Progenitor cell of endocrine pancreas (in vitro differentiated cells): ENCODE measurements at regions not wholly inside any gene's neighbourhood (a gene's known extent, or its start where the extent isn't known, plus 50 kb on each side); places are given as distances from the start of the nearest gene placed in this dataset.

ENCODE experiments used
- DNase-seq: peaks from one replicate; pipeline ENCODE4 v3.0.0; 2021; ENCODE audit warnings: low spot score; ENCODE audit not compliant: unreplicated experiment
- H3K27ac Mint-ChIP-seq: 2 replicates; pipeline ENCODE4 v1.8.0; 2021; ENCODE audit warnings: mild to moderate bottlenecking, moderate library complexity, mixed read lengths
- H3K27me3 Mint-ChIP-seq: 2 replicates; pipeline ENCODE4 v1.8.0; 2021; ENCODE audit warnings: mixed read lengths
- H3K36me3 Mint-ChIP-seq: 2 replicates; pipeline ENCODE4 v1.8.0; 2022; ENCODE audit warnings: mixed read lengths; ENCODE audit not compliant: insufficient read depth
- H3K4me1 Mint-ChIP-seq: 2 replicates; pipeline ENCODE4 v1.8.0; 2021; ENCODE audit warnings: low read depth, mixed read lengths
- H3K4me3 Mint-ChIP-seq: 2 replicates; pipeline ENCODE4 v1.8.0; 2021; ENCODE audit warnings: low read depth, mild to moderate bottlenecking, moderate library complexity, mixed read lengths
- H3K9me3 Mint-ChIP-seq: 2 replicates; pipeline ENCODE4 v1.8.0; 2021; ENCODE audit warnings: low read depth, mixed read lengths
- CTCF ChIP-seq: fragments of 200-600 bp; sonication (generic); IDR thresholded peaks from one replicate; pipeline ENCODE4 v1.5.0; 2021; ENCODE audit warnings: antibody characterized with exemption, mild to moderate bottlenecking; ENCODE audit not compliant: unreplicated experiment

GRCh38 chr4:57544811-57545654, 434.8 kb upstream of the IGFBP7 start:
- Mint-ChIP-seq H3K36me3 (no peaks in the 10 kb centered on the region), H3K27ac (no peak overlapping the region), H3K9me3 (no peaks in the 10 kb centered on the region), H3K27me3 (no peaks in the 10 kb centered on the region), H3K4me1 (no peaks in the 10 kb centered on the region), H3K4me3 (no peak overlapping the region)
- TF ChIP-seq CTCF: no peak
- DNase-seq: no peak

GRCh38 chr4:57504797-57505530, 394.8 kb upstream of the IGFBP7 start:
- H3K27ac Mint-ChIP-seq: no peak overlapping the region
- no peak for TF ChIP-seq CTCF
- no peak overlapping the region for H3K4me3 Mint-ChIP-seq
- no peaks in the 10 kb centered on the region for H3K27me3 Mint-ChIP-seq
- DNase-seq: no peak
- no peaks in the 10 kb centered on the region for H3K9me3 Mint-ChIP-seq
- H3K4me1 Mint-ChIP-seq: peaks cover 10% of the 10 kb centered on the region
- no peaks in the 10 kb centered on the region for H3K36me3 Mint-ChIP-seq

GRCh38 chr4:57504139-57504538, 394.0 kb upstream of the IGFBP7 start:
- peaks cover 10% of the 10 kb centered on the region for H3K4me1 Mint-ChIP-seq
- no peak for DNase-seq
- no peaks in the 10 kb centered on the region for H3K36me3 Mint-ChIP-seq
- no peaks in the 10 kb centered on the region for H3K27me3 Mint-ChIP-seq
- TF ChIP-seq CTCF: no peak
- H3K27ac Mint-ChIP-seq: no peak overlapping the region
- no peak overlapping the region for H3K4me3 Mint-ChIP-seq
- H3K9me3 Mint-ChIP-seq: no peaks in the 10 kb centered on the region

- DNase-seq: no peak
- Mint-ChIP-seq H3K27me3 (no peaks in the 10 kb centered on the region), H3K9me3 (no peaks in the 10 kb centered on the region), H3K36me3 (no peaks in the 10 kb centered on the region), H3K27ac (peak overlapping the region; percentile 9), H3K4me3 (no peak overlapping the region), H3K4me1 (peaks cover 5% of the 10 kb centered on the region)
- no peak for TF ChIP-seq CTCF
These were observed 391.5 kb upstream of the IGFBP7 start for GRCh38 chr4:57501720-57502119.

- no peak for TF ChIP-seq CTCF
- no peak for DNase-seq
- Mint-ChIP-seq H3K36me3 (no peaks in the 10 kb centered on the region), H3K9me3 (no peaks in the 10 kb centered on the region), H3K27me3 (no peaks in the 10 kb centered on the region), H3K4me1 (peaks cover 5% of the 10 kb centered on the region), H3K27ac (no peak overlapping the region), H3K4me3 (no peak overlapping the region)
These were observed 389.6 kb upstream of the IGFBP7 start for GRCh38 chr4:57499786-57500185.
